NCI-H1694 treated with DMSO at 0.1 percent for 48 hours (cell line): ENCODE measurements at regions not wholly inside any gene's neighbourhood (a gene's known extent, or its start where the extent isn't known, plus 50 kb on each side); places are given as distances from the start of the nearest gene placed in this dataset.
"Not testable (repeated sequence)": the region's sequence is repeated elsewhere in the genome, so short reads cannot be mapped to it uniquely, and the experiment has no call there.

Experiments used
- DNase-seq: peaks from one replicate; lab custom pipeline; 2025; lab: John Stamatoyannopoulos, UW

DNA sequence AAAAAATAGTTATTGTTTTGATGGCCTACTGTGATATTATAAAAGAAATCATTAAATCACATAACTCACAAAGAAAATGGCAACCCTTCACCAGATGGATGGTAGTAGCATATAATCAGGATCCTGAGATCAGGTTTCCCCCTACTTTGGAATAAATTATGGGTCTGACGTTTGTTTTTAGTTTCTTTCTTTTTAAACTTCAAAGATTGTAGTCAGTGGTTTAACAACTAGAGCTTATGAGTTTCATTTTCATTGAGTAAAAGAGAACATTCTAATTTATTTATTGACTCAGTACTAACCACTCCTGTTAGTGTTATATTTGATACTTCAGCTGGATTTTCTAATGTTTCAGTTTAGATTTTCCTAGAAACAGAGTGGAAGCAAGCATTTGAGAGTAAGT, 218.0 kb upstream of the PCSK5 start:
- no peak for DNase-seq

DNA sequence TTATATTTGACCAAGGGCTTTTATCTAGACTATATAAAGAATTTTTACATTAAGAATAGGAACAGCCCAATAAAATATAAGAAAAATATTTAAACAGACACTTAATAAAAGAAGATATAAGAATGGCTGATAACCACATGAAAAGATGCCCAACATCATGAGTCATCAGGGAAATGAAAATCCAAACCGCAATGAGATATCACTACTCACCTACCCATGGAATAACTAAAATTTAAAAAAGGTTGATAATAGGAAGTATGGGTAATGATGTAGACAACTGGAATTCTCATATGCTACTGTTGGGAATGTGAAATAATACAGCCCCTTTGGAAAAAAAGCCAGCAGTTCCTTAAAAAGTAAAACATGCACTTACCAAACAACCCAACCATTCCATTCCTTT, 206.9 kb upstream of the PCSK5 start:
- no peak for DNase-seq

DNA sequence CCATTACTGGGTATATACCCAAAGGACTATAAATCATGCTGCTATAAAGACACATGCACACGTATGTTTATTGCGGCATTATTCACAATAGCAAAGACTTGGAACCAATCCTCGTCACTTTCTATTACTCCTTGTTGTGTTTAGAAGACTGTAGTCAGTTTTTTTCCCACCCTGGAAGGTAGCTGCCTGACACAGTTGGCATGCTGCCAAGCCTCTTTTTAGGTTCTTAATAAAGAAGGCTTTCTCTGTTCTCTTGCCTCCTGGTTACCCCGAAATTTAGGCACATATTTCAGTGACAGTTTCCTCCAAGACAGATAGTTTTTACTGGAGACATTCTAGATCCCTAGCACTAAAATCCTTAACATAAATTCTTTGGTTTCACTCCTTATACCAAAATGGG, 205.4 kb upstream of the PCSK5 start:
- no peak for DNase-seq

DNA sequence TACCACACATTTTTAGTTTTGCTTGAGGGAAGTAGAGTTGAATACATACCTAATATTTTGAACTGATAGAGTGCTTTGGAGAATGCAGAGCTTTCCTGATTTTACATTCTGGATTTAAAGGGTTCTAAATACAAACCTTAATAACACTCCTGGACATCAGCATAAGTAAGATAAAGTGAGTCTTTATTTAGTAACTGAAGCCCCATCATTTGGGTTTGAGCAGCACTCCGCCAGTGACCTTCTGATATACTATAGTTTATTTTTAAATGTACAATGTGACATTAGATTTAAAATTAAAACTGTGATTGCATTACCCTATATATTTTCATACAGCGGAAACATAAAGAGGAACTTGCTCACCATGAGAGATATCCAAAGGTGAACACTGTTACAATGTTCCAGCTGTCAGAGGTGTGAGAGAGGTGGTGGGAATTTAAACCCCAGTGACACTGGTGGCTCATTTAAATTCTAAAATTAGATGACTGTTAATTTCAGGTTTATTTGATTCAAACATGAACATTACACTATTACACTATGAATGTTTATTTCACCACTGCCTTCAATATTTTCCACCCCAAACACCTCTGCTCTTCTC, 203.0 kb upstream of the PCSK5 start:
- DNase-seq = no peak

DNA sequence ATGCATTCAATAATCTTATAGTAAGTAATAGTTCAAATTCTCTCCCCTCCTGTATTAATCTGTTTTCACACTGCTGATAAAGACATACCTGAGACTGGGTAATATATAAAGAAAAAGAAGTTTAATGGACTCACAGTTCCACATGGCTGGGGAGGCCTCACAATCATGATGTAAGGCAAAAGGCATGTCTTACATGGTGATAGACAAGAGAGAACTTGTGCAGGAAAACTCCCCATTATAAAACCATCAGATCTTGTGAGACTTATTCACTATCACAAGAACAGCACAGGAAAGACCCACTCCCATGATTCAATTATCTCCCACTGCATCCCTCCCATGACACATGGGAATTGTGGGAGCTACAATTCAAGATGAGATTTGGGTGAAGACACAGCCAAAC, 199.9 kb upstream of the PCSK5 start:
- DNase-seq = not testable (repeated sequence)

DNA sequence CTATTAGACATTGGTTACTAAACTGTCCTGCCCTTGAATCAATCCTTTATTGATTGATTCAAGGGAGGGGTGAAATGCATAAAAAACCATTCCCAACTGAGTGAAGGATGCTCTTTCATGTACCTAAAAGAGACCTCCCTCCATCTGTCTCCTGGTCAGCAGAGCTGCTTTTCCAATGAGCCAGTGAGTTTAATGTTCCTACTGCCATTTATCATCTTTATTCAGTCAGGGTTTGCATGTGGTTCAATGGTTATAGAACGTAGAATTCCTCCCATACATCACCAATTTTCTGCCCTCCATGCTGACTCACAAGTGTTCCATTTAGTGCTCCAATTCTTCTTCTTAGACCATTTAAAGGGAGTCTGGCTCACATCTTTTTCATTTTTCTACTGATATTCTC, 199.1 kb upstream of the PCSK5 start:
- DNase-seq = no peak

DNA sequence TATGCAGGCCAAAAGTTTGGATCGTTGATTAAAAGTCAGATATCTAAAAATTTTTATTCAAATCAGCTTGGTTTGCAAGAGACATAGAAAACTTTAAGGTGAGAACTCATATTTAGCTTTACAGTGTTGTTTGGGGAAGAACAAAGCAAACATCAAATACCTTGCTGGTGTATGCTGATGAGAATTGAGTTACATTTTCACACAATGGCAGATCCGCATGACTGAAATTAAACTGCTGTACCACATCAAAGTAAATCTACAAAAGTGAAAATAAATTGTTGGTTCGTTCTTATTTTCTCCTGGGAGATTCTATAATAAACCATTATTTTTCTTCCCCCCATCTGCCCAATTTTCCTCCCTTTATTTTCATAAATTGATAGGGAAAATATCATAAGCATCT, 198.2 kb upstream of the PCSK5 start:
- no peak for DNase-seq

DNA sequence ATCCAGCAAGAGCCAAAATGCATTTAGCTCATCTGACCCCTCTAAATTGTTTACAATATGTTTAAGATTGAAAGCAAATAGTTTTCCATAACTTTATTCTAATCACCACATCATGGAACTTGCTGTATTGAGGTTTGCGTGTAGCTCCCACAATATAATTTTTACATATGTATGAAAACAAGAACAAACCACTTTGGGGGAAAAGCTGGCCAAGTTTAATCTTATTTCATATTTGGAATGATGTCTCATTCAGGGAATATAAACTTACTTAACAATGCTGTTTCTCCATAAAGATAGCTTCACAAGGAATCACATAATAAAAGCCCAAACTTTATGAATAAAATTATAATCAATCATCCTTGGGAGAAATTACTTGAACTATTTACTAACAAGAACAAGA, 194.6 kb upstream of the PCSK5 start:
- DNase-seq = no peak

DNA sequence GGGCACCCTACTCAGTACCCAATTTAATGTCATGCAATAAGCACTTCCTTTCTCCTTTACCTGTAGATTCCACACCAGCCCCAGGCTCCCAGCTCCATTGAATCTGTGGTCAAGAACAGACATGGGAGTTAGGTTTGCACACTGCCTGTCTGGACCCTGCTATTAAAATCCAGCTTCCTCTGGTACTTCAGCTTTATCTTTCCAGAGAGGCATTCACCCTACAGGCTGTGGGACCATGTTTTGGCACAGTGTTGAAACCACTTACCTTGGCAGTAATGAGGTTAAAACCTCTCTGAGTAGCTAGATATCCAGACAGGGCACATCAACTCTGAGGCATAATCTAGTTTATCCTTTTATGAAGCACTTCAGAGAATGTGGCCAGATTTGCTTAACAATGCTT, 191.5 kb upstream of the PCSK5 start:
- no peak for DNase-seq

DNA sequence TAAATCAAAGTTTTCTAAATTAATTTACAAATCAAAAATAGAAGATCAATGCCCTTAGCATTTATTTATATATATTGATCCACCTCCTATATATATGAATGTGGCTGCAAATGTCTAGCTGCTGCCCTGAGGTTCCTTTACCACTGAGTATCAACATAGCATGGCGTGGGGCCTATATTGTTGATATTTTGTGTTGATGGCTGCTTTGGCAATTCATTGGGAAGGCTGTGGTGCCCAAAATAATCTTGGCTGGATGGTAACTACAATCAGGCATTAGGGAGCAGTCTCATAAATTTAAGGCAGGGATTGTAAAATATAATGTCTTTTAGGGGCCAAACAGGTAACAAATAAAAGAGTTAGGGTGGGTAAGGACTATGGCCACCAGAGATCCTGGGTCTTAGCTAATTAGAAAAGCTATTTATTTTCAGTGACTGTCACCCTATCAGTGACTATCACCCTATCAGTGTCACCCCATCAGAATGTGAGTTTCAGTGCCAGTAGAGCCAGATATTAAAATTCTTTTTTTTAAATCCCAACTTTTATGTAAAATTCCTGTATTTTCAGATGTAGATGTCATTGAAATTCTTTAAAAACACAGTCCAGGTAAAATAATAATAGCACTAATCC, 190.7 kb upstream of the PCSK5 start:
- DNase-seq = no peak

DNA sequence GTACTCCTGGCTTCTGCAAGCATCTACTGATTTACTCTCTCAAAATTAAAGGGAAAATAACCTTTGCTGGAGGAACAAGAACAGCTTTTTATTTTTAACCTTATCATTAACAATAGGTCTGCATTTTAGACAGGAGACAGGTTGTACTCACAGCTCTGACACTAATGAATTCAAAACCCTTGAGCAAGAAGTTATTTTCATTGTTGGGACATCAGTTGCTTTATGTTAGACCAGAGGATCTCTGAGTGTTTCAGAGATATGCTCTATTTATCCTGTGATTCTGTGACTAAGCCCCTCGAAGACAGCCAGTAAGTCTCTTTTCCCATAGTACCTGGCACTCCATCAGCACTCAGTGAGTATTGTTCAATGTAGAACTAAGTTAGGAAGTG, 190.2 kb upstream of the PCSK5 start:
- no peak for DNase-seq

DNA sequence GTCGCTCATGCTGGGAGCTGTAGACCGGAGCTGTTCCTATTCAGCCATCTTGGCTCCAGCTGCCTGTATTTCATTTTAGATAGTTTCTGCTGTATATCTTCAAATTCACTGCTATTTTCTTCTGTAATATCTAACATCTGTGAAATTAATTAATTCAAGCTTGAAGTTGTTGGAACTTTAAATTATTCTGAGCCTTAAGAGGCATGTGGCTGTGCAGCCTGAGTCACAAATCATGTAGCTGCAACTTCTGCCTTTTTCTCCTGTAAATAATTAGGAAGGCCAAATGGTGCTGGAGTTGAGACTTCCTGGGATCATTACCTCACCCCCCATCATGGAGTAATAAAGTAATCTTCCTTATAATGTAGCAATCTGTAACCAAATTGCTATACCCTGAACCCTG, 183.3 kb upstream of the PCSK5 start:
- no peak for DNase-seq

DNA sequence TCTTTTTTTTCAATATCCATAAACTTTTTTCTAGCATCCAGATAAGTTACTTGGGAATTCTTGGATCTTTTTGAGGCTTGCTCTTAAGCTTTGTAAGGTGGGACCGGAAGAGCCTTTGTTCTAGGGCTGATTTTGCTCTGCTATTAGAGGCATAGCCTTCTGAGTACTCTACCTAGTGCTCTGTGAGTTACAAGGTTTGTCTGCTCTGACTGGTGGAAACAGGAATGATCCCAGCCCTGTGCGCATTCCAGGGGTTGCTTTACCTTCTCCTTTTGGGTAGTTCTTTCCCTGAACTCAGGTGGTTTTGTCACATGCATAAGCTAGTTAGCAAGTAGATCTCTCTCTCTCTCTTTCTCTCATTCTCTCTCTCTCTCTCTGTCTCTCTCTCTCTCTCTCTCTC, 180.8 kb upstream of the PCSK5 start:
- no peak for DNase-seq

DNA sequence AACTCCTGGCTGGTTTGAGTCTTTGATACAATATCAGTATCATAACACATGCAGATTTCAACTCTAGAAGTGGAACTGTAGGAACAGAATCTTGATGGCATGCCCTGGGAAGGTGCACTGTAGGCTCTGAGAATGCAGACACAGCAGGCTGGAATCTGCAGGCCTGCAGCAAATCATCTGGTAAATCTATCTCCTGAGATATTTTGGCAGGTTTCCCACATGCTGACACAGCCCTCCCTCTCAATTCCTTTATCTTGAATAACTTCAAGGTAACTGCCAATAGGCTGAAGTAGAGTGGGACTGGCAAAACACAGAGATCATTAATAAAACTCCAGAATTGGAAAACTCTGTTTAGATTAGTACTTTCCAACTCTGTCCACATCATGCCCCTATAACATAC, 177.8 kb upstream of the PCSK5 start:
- DNase-seq = no peak

DNA sequence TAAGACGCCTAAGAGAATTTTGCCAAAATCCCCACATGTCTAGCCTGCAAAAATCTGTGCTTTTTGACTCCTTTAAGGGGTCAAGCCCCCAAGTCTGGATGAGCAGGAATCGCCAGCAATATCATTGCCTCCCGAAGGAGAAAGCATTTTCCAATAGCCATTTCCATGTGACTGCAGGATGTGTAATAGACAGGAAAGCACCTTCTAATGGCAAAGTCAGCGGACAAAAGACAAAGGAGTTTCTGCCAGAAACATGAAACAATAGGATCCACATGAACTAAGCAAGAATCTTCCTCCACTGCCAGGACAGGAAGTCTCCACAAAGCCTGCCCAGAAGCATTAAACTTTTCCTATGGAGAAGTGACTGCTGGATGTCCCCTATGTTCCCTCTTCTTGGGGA, 177.1 kb upstream of the PCSK5 start:
- DNase-seq = no peak

DNA sequence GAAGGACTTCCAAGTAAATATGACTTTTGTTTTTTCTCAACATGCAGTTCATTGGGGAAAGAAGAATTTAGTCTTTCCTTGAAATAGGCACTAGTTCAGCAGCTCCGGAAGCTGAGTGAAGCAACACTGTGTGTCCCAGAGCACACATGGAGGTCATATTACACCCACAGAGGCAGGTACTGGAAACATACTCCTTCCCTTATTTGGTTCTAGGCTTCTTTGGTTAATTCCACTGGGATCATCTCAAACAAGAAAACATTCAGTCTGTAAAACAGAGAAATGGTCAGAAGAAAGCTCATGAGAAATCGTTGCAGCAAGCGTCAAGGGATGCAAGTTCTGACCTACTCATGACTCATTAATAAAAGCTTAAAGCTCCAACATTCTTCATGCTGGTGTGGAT, 175.1 kb upstream of the PCSK5 start:
- no peak for DNase-seq

DNA sequence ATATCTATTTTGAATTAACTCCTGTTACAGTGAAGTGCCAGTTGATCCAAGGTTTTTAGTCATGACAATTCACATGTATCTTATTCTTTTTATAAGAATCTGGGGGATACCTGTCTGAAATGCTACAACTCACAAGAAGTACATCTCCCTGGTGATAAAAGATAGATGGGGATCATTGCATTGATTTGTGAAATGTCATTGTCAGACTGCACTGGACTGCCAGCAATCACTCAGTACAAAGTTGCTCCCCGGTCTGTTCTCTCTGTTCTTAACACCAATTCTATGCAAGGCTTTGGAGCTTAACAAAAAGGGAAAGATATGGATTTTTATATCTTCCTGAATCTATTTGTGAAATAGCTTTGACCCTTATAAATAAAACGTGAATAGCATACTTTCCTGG, 171.8 kb upstream of the PCSK5 start:
- DNase-seq = no peak

DNA sequence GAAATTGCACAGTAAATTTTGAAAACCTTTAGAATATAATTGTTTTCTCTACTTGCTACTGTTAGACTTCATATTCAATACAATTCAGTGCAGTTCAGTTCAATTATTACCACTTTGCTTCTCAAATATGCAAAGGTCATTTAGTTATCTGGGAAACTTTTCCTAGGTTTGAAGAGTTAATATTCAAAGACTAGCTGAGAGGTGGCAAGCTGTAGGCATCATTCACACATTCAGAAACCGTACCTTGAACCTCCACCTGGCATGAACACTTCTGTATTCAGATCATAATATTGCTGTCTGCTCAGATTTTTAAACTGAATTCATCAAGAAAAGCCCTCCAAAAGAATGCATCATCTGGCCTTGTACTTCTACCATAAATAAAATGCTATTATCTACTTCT, 162.1 kb upstream of the PCSK5 start:
- no peak for DNase-seq

DNA sequence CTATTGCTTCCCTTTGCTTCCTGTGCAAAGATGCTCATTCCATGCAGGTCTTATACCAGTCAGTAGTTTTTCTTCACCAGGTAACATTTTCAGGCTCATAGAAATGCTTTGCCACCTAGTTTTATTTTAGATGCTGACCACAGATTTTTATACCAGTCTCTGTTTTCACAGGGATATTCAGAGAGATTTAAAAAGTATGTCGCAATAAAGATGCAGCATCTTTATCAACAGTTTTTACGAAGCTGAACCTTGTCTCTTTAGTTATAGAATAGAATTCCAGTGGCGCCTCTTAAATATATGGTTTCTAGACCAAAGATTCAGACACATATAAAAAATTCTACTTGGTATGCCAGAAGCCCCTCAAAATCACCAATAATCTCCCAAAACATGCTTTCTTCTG, 155.7 kb upstream of the PCSK5 start:
- no peak for DNase-seq

DNA sequence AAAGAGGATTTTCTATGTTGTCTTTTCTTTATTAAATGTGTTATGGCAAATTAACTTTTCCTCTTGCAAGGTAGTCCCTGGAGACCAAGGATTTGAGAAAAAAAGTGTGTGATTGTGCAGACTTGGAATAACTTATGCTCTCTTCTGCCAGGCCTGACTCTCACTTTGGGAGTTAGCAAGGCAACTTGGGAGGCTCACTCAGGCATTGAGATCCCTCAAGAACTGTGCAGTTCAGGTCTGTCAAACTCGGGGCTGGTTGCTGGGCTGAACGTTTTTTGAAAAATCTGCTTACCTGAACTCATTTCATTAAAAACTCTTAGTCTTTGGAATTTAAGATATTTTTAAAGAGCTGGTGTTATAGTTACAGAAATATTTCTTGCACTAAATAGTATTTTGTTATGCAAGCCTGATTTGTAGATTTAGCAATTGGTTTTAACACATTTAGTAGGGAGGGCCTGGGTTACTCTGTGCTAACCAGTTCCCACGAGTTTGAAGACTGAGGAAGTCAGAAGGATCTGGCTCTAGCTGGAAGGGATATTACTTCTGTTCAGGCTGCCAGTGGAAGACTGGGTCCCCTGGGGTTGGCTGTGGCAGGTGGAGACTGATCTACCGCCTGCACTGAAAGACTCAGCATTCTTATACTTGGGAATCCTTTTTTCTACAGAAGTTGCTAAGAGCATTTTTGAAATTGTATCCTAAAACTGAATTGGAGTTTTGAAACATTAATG, 150.4 kb upstream of the PCSK5 start:
- no peak for DNase-seq

DNA sequence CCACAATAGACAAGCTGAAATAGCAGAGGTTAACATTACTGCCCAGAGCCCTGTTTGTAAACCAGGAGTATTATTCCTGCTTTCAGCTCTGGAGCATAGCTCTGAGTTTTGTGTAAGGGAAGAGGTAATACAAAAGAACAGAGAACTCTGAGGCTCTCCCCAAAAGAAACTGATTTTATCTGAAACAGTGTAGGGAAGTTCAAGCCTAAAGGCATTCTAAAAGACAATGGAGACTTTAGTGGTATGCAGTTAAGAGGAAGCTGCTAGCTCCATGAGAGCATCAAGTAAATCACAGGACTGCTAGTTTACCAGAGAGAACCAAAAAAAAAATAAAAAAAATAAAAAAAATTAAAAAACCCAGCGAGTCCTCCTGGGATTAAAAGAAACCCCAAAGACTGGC, 146.6 kb upstream of the PCSK5 start:
- DNase-seq = no peak

DNA sequence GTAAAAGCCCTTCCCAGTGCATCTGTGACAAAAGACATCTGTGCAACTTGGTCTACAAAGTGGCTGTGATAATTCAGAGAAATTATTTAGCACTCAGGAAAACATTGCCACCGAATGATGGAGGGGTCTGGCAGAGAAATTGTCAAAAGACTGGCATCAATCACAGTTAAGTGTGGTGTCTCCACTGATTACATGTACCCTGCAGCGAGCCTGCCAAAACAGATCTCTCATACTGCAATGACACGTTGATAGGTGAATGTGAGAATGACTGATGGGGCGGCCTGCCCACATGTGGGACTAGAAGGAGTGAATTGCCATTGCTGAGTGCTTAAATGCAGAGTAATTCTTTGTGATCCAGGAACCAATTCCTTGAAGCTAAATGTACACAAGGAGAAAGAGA, 136.4 kb upstream of the PCSK5 start:
- DNase-seq = no peak

DNA sequence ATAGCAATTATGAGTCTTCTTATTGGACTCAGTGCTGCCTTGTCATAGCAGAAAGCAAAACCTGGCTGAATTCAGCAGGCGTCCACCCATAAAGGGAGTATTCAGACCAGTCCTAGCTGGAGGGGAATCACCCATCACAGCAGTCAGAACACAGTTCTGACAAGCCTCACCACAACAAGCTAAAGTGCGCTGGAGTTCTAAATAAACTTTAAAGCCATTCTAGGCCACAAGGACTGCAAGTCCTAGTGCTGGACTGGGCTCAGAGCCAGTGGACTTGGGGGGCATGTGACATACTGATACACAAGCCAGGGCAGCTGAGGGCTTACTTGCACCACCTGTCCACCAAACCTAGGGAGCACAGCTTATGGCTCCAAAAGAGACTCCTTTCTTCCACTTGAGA, 115.3 kb upstream of the PCSK5 start:
- no peak for DNase-seq
